CD4-positive, alpha-beta T cell treated with Interleukin-6 at 100 ng/mL for 8 hours (primary cell): ENCODE measurements at regions not wholly inside any gene's neighbourhood (a gene's known extent, or its start where the extent isn't known, plus 50 kb on each side); places are given as distances from the start of the nearest gene placed in this dataset.
"Not testable (repeated sequence)": the region's sequence is repeated elsewhere in the genome, so short reads cannot be mapped to it uniquely, and the experiment has no call there.

ENCODE experiments used
- DNase-seq: peaks from one replicate; pipeline ENCODE4 v3.0.0-alpha.2; 2020; ENCODE audit warnings: mixed read lengths, low spot score

DNA sequence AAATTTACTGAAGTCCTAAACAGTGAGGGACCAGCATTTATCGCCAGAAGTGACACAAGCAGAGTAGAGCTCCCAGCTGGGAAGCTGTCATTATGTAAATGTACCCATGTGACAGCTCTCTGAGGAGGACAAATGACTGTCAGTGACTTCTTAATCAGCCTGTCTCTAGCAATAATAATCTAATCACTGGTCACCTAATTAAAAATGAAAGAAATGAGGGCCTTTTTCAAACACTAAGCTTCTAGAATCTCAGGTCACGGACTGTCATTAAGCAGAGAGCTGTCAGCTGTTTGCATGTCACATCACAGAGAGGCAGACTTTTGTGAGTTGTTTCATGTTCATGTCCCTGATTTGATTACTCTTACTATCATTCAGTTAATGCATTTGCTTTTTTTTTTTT, 77.9 kb upstream of the FBXL17 start:
- DNase-seq: no peak

DNA sequence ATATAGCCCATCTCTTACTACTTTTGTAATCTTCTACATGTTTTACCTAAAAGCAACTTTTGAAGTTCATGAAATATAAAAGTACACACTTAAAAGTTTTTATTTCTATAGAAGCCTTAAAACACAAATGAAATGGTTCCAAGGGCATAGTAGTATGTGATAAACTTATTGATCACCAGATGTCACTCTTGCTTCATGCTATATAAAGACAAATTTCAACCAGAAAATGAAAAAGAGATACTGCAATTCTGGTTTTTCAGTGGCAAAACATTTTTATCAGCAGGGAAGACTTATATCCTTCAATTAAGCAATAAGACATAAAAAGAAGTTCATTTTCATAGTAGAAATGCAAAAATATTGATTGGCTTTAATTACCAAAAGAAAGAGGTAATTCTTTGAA, 69.4 kb upstream of the FBXL17 start:
- no peak for DNase-seq

DNA sequence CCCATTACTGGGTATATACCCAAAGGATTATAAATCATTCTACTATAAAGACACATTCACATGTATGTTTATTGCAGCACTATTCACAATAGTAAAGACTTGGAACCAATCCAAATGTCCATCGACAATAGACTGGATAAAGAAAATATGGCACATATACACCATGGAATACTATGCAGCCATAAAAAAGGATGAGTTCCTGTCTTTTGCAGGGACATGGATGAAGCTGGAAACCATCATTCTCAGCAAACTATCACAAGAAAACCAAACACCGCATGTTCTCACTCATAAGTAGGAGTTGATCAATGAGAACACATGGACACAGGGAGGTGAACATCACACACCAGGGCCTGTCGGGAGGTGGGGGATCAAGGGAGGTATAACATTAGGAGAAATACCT, 62.2 kb upstream of the FBXL17 start:
- not testable (repeated sequence) for DNase-seq

DNA sequence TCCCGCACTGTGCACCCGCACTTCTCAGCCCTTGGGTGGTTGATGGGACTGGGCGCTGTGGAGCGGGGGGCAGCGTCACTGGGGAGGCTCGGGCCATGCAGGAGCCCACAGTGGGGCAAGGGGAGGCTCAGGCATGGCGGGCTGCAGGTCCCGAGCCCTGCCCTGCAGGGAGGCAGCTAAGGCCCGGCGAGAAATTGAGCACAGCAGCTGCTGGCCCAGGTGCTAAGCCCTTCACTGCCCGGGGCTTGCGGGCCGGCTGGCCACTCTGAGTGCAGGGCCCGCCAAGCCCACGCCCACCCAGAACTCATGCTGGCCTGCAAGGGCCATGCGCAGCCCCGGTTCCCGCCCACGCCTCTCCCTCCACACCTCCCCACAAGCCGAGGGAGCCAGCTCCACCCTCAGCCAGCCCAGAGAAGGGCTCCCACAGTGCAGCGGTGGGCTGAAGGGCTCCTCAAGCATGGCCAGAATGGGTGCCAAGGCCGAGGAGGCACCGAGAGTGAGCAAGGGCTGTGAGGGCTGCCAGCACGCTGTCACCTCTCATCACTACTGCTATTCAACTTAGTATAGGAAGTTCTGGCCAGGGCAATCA, 60.3 kb upstream of the FBXL17 start:
- DNase-seq: not testable (repeated sequence)

DNA sequence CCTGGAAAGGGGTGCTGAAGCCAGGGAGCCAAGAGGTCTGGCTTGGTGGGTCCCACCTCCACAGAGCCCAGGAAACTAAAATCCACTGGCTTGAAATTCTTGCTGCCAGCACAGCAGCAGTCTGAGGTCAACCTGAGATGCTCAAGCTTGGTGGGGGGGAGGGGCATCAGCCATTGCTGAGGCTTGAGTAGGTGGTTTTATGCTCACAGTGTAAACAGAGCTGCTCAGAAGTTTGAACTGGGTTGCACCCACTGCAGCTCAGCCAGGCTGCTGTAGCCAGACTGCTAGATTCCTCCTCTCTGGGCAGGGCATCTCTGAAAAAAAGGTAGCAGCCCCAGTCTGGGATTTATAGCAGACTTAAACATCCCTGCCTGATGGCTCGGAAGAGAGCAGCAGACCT, 55.5 kb upstream of the FBXL17 start:
- no peak for DNase-seq

DNA sequence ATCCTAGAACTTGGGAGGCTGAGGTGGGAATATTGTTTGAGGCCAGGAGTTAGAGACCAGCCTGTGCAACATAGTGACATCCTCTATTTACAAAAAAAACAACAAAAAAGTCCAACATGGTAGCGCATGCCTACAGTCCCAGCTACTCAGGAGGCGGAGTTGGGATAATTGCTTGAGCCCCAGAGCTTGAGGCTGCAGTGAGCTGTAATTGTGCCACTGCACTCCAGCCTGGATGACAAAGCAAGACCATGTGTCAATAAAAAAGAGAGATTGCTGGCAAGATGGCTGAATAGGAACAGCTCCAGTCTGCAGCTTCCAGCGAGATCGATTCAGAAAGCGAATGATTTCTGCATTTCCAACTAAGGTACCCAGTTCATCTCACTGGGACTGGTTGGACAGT, 54.8 kb upstream of the FBXL17 start:
- DNase-seq: no peak

DNA sequence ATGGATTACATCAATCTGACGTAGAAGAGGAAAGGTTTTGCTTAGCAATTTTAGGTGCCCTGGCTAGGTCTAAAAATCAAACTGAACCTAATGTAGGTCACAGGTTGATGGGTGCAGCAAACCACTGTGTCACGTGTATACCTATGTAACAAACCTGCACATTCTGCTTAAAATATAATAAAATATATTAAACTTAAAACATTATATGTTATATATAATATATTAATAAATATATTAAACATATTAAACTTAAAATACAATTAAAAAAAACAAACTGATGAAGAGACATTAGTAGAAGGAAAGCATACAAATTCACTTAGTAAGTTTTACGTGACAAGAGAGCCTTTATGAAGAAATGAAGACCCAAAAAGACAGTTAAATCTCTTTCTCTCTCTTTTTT, 51.7 kb upstream of the FBXL17 start:
- DNase-seq: no peak

DNA sequence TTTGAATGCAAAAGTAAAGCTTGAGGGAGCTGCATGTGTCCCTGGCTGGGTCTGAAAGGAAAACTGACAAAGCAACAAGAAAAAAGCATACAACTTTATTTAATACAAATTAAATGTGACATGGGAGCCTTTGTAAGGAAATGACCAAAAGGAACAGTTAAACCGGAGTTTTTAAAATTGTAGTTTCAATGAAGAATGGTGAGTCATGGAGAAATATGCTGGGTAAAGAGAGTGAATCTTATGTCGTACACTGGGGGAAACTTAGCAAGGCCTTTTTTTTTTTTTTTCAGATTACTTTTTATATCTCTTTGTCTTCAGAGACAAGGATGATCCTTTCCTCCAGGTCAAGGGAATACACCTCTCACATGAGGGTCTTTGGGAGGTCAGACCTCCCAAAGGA, 50.1 kb upstream of the FBXL17 start:
- DNase-seq: no peak
